Transverse colon (tissue), 4 donors: ENCODE measurements at regions not wholly inside any gene's neighbourhood (a gene's known extent, or its start where the extent isn't known, plus 50 kb on each side); places are given as distances from the start of the nearest gene placed in this dataset.

Experiments used
- DNase-seq: peaks from one replicate; pipeline ENCODE4 v3.0.0-alpha.2; 2019
- H3K27ac ChIP-seq, 4 donors: fragments of 200-600 bp; sonication (generic); 2 replicates each; pipeline ENCODE4 v1.5.1; 2016 to 2018; ENCODE audit warnings: inconsistent platforms in 4 of 4
- H3K27me3 ChIP-seq: fragments of 200-600 bp; sonication (generic); 2 replicates; pipeline ENCODE4 v1.5.1; 2017; ENCODE audit warnings: inconsistent platforms
- H3K36me3 ChIP-seq, 4 donors: fragments of 200-600 bp; sonication (generic); 2 replicates each; pipeline ENCODE4 v1.5.1; 2017 to 2019; ENCODE audit warnings: inconsistent platforms in 4 of 4
- H3K4me1 ChIP-seq, 4 donors: fragments of 200-600 bp; sonication (generic); 2 replicates each; pipeline ENCODE4 v1.5.1; 2017 to 2020; ENCODE audit warnings: inconsistent platforms in 4 of 4
- H3K4me3 ChIP-seq, 4 donors: fragments of 200-600 bp; sonication (generic); 1 replicate in 1 of 4; 2 replicates in 3 of 4; pipeline versions ENCODE4 v1.5.1 to v1.6.1; 2017 to 2019; ENCODE audit warnings: inconsistent platforms in 4 of 4
- H3K9me3 ChIP-seq, 2 donors: fragments of 200-600 bp; sonication (generic); 2 replicates each; pipeline ENCODE4 v1.5.1; 2017 to 2019; ENCODE audit warnings: inconsistent platforms in 2 of 2
- CTCF ChIP-seq, 5 experiments: fragments of 200-600 bp in 3 of 5; fragments of 450-650 bp in 2 of 5; sonication (generic) in 3 of 5; IDR thresholded peaks; 1 replicate in 2 of 5; 2 replicates in 3 of 5; pipeline ENCODE4 v1.5.1; 2016 to 2017; ENCODE audit warnings: antibody characterized with exemption in 5 of 5, inconsistent platforms in 3 of 5, mild to moderate bottlenecking in 2 of 5, moderate library complexity in 1 of 5
- EP300 ChIP-seq: sonication (generic); formaldehyde crosslinking; IDR thresholded peaks from one replicate; pipeline ENCODE4 v1.6.1; 2017; ENCODE audit warnings: antibody characterized with exemption, low read depth
- POLR2A ChIP-seq: fragments of 450-650 bp; IDR thresholded peaks from one replicate; pipeline ENCODE4 v1.6.1; 2016; ENCODE audit warnings: antibody characterized with exemption, mild to moderate bottlenecking, moderate library complexity
- POLR2AphosphoS5 ChIP-seq, 3 donors: sonication (generic); formaldehyde crosslinking; IDR thresholded peaks; one replicate each; pipeline ENCODE4 v1.6.1; 2016; ENCODE audit warnings: antibody characterized with exemption in 3 of 3
- WGBS, 2 donors: methylation state at CpG; one replicate each; pipeline ENCODE4 v1.1.5; 2018; ENCODE audit warnings: low coverage in 1 of 2; 5-methylcytosine and 5-hydroxymethylcytosine counted together
- in situ Hi-C, 4 donors: fragments of 200-750 bp; cut with MboI; loops; one replicate each; pipeline versions ENCODE4 v1.15.0 to v1.15.1; 2017; ENCODE audit warnings: low sequenced_read_pairs in 3 of 4, low pct_ligation_motif_present in 1 of 4, low pct_unique_long_range_greater_than_20kb in 1 of 4
- intact Hi-C: fragments of 100-400 bp; cut with DNase I; formaldehyde crosslinking; loops from one replicate; pipeline ENCODE4 v1.15.1; 2023; ENCODE audit warnings: low total_unique reads

GRCh38 chr13:73872397-73872796, 261.8 kb downstream of the KLF12 start:
- Histone ChIP-seq H3K36me3 (no peaks in the 10 kb centered on the region), H3K9me3 (no peaks in the 10 kb centered on the region), H3K27me3 (no peaks in the 10 kb centered on the region), H3K4me1 (peaks cover 0 to 20% (median 10%) of the 10 kb centered on the region in 4 donors), H3K27ac (no peak overlapping the region), H3K4me3 (no peak overlapping the region)
- TF ChIP-seq EP300 (no peak), POLR2AphosphoS5 (IDR thresholded peaks at IDR 0.05) (no peak), POLR2A (no peak), CTCF (IDR thresholded peaks at IDR 0.05) (no peak)
- intact Hi-C loops = no loop called here
- in situ Hi-C loops = no loop called here
- no peak for DNase-seq
- 85 to 95% methylated on average over 2 to 3 of the region's 3 CpGs for WGBS, 2 donors

- H3K9me3 ChIP-seq = no peaks in the 10 kb centered on the region
- TF ChIP-seq EP300 (no peak), CTCF (IDR thresholded peaks at IDR 0.05) (no peak), POLR2AphosphoS5 (IDR thresholded peaks at IDR 0.05) (no peak), POLR2A (no peak)
- WGBS, 2 donors = 77 to 81% methylated on average over 13 to 15 of the region's 15 CpGs
- no peaks in the 10 kb centered on the region for H3K36me3 ChIP-seq
- in situ Hi-C loops = no loop called here
- no peaks in the 10 kb centered on the region for H3K27me3 ChIP-seq
- DNase-seq = no peak
- H3K4me3 ChIP-seq = no peak overlapping the region
- H3K27ac ChIP-seq = peak overlapping the region; percentile 9 to 53 (median 26)
- intact Hi-C loops = no loop called here
- peaks cover 0 to 20% (median 10%) of the 10 kb centered on the region in 4 donors for H3K4me1 ChIP-seq
Observed at GRCh38 chr13:73870970-73871935, 263.0 kb downstream of the KLF12 start.

- Histone ChIP-seq H3K27ac (peak overlapping the region; percentile 18 to 53 (median 26)), H3K9me3 (no peaks in the 10 kb centered on the region), H3K36me3 (no peaks in the 10 kb centered on the region), H3K27me3 (no peaks in the 10 kb centered on the region), H3K4me1 (peaks cover 0 to 20% (median 10%) of the 10 kb centered on the region in 4 donors), H3K4me3 (no peak overlapping the region)
- intact Hi-C loops (no loop called here), in situ Hi-C loops (no loop called here)
- no peak for TF ChIP-seq POLR2A
- no peak for TF ChIP-seq POLR2AphosphoS5 (IDR thresholded peaks at IDR 0.05)
- TF ChIP-seq CTCF (IDR thresholded peaks at IDR 0.05) = no peak
- TF ChIP-seq EP300 = no peak
- 44 to 56% methylated on average over 5 of the region's 5 CpGs for WGBS, 2 donors
- peak; percentile 28 for DNase-seq
Observed at GRCh38 chr13:73870036-73870741, 264.0 kb downstream of the KLF12 start.

GRCh38 chr13:73865027-73865426, 269.2 kb downstream of the KLF12 start:
- no peak overlapping the region for H3K4me3 ChIP-seq
- no peak for DNase-seq
- 94 to 95% methylated on average over 1 of the region's 1 CpG for WGBS, 2 donors
- H3K27me3 ChIP-seq = no peaks in the 10 kb centered on the region
- in situ Hi-C loops = no loop called here
- H3K36me3 ChIP-seq = no peaks in the 10 kb centered on the region
- TF ChIP-seq POLR2AphosphoS5 (IDR thresholded peaks at IDR 0.05) = no peak
- TF ChIP-seq POLR2A = no peak
- TF ChIP-seq CTCF (IDR thresholded peaks at IDR 0.05) = no peak
- no peak for TF ChIP-seq EP300
- intact Hi-C loops = no loop called here
- H3K9me3 ChIP-seq = no peaks in the 10 kb centered on the region
- no peak overlapping the region for H3K27ac ChIP-seq
- peaks cover 0 to 7% (median 2%) of the 10 kb centered on the region in 4 donors for H3K4me1 ChIP-seq
